Activated CD4-positive, alpha-beta T cell treated with anti-CD3 and anti-CD28 coated beads for 36 hours (primary cell): ENCODE measurements at regions not wholly inside any gene's neighbourhood (a gene's known extent, or its start where the extent isn't known, plus 50 kb on each side); places are given as distances from the start of the nearest gene placed in this dataset.
A peak's percentile ranks its signal among the peaks of the same experiment; 100 is the strongest.
"Not testable (repeated sequence)": the region's sequence is repeated elsewhere in the genome, so short reads cannot be mapped to it uniquely, and the experiment has no call there.

ENCODE experiments used
- ATAC-seq: fragments of 200-7000 bp; cut with Tn5 transposase; one replicate; pipeline ENCODE4 v1.10.0; 2021; ENCODE audit warnings: mild to moderate bottlenecking, moderate library complexity
- CTCF ChIA-PET: fragments of 350-600 bp; sonication (Branson Sonifier 250); formaldehyde crosslinking; loops from one replicate; lab custom pipeline; 2021; ENCODE audit warnings: antibody characterized with exemption; lab: Charles Lee
- POLR2A ChIA-PET: fragments of 350-600 bp; sonication (Branson Sonifier 250); formaldehyde crosslinking; loops from one replicate; lab custom pipeline; 2021; ENCODE audit warnings: antibody characterized with exemption, inconsistent platforms; lab: Charles Lee
- DNase-seq: peaks from one replicate; pipeline ENCODE4 v3.0.0-alpha.2; 2020
- H3K27ac Mint-ChIP-seq: one replicate; pipeline ENCODE4 v1.8.0; 2021; ENCODE audit warnings: mixed read lengths
- H3K27me3 Mint-ChIP-seq: one replicate; pipeline ENCODE4 v1.8.0; 2021; ENCODE audit warnings: mixed read lengths
- H3K36me3 Mint-ChIP-seq: one replicate; pipeline ENCODE4 v1.8.0; 2021; ENCODE audit warnings: low read depth, mixed read lengths
- H3K4me1 Mint-ChIP-seq: one replicate; pipeline ENCODE4 v1.8.0; 2021; ENCODE audit warnings: mixed read lengths
- H3K4me3 Mint-ChIP-seq: one replicate; pipeline ENCODE4 v1.8.0; 2021; ENCODE audit warnings: mild to moderate bottlenecking, moderate library complexity, mixed read lengths
- H3K9me3 Mint-ChIP-seq: one replicate; pipeline ENCODE4 v1.8.0; 2021; ENCODE audit warnings: low read depth, mixed read lengths
- intact Hi-C, 2 experiments: fragments of 100-400 bp; cut with DNase I in 1 of 2; cut with micrococcal nuclease in 1 of 2; formaldehyde crosslinking; loops; one replicate each; pipeline versions ENCODE4 v1.14.2 to v1.15.1; 2022 to 2024; cut with DNase I, micrococcal nuclease

GRCh38 chr7:150048244-150049011 lies 174.7 kb downstream of the ATP6V0E2 start:
- ATAC-seq: peak; percentile 34
- H3K9me3 Mint-ChIP-seq, H3K27ac Mint-ChIP-seq, POLR2A ChIA-PET, H3K4me1 Mint-ChIP-seq, H3K36me3 Mint-ChIP-seq, CTCF ChIA-PET: not testable (repeated sequence)
- H3K4me3 Mint-ChIP-seq: peak overlapping the region; percentile 65
- H3K27me3 Mint-ChIP-seq: peaks cover 20% of the 10 kb centered on the region
- peak; percentile 28 for DNase-seq
- intact Hi-C loops: loop anchor here (1.0 to 10.0 kb wide), 3 partner anchors 164 to 226 kb away; no protein-coding TSS in a partner anchor

GRCh38 chr7:150049012-150049655 lies 175.4 kb downstream of the ATP6V0E2 start:
- Mint-ChIP-seq H3K27me3 (peaks cover 20% of the 10 kb centered on the region), H3K4me3 (peak overlapping the region; percentile 63)
- intact Hi-C loops: loop anchor here (10.0 kb wide), 2 partner anchors 164 to 226 kb away; no protein-coding TSS in a partner anchor
- POLR2A ChIA-PET, H3K27ac Mint-ChIP-seq, H3K9me3 Mint-ChIP-seq, H3K4me1 Mint-ChIP-seq, H3K36me3 Mint-ChIP-seq, CTCF ChIA-PET: not testable (repeated sequence)
- ATAC-seq (peak; percentile 80), DNase-seq (peak; percentile 11)

- H3K4me1 Mint-ChIP-seq, H3K27ac Mint-ChIP-seq, H3K4me3 Mint-ChIP-seq, ATAC-seq, H3K9me3 Mint-ChIP-seq, H3K36me3 Mint-ChIP-seq, DNase-seq, POLR2A ChIA-PET, CTCF ChIA-PET: not testable (repeated sequence)
- intact Hi-C loops: loop anchor here in 1 of 2 experiments (10.0 kb wide), 1 partner anchor 371 kb away; no protein-coding TSS in a partner anchor
- peaks cover 20% of the 10 kb centered on the region for H3K27me3 Mint-ChIP-seq
Measured at GRCh38 chr7:150053396-150053795, 179.6 kb downstream of the ATP6V0E2 start.

- intact Hi-C loops: loop anchor here in 1 of 2 experiments (10.0 kb wide), 1 partner anchor 371 kb away; no protein-coding TSS in a partner anchor
- H3K4me3 Mint-ChIP-seq, ATAC-seq, H3K9me3 Mint-ChIP-seq, H3K36me3 Mint-ChIP-seq, POLR2A ChIA-PET, CTCF ChIA-PET, DNase-seq, H3K4me1 Mint-ChIP-seq, H3K27ac Mint-ChIP-seq: not testable (repeated sequence)
- peaks cover 20% of the 10 kb centered on the region for H3K27me3 Mint-ChIP-seq
Measured at GRCh38 chr7:150054242-150054641, 180.5 kb downstream of the ATP6V0E2 start.

GRCh38 chr7:150060259-150061221 lies 186.8 kb downstream of the ATP6V0E2 start:
- H3K36me3 Mint-ChIP-seq, CTCF ChIA-PET, H3K27ac Mint-ChIP-seq, POLR2A ChIA-PET, H3K4me3 Mint-ChIP-seq, intact Hi-C loops, H3K9me3 Mint-ChIP-seq, H3K4me1 Mint-ChIP-seq: not testable (repeated sequence)
- DNase-seq (peak; percentile 96), ATAC-seq (peak; percentile 100)
- H3K27me3 Mint-ChIP-seq: peaks cover 12% of the 10 kb centered on the region

GRCh38 chr7:150063195-150063594 lies 189.4 kb downstream of the ATP6V0E2 start:
- H3K27me3 Mint-ChIP-seq, H3K4me1 Mint-ChIP-seq, H3K27ac Mint-ChIP-seq, H3K9me3 Mint-ChIP-seq, H3K4me3 Mint-ChIP-seq, DNase-seq, H3K36me3 Mint-ChIP-seq, intact Hi-C loops, POLR2A ChIA-PET, ATAC-seq, CTCF ChIA-PET: not testable (repeated sequence)

GRCh38 chr7:150069555-150070313 lies 196.0 kb downstream of the ATP6V0E2 start:
- POLR2A ChIA-PET, ATAC-seq, H3K9me3 Mint-ChIP-seq, DNase-seq, H3K4me1 Mint-ChIP-seq, H3K27me3 Mint-ChIP-seq, intact Hi-C loops, CTCF ChIA-PET, H3K4me3 Mint-ChIP-seq, H3K27ac Mint-ChIP-seq, H3K36me3 Mint-ChIP-seq: not testable (repeated sequence)

- CTCF ChIA-PET, H3K36me3 Mint-ChIP-seq, ATAC-seq, DNase-seq, H3K27me3 Mint-ChIP-seq, intact Hi-C loops, H3K4me1 Mint-ChIP-seq, POLR2A ChIA-PET, H3K27ac Mint-ChIP-seq, H3K4me3 Mint-ChIP-seq, H3K9me3 Mint-ChIP-seq: not testable (repeated sequence)
Measured at GRCh38 chr7:150077543-150077942, 203.8 kb downstream of the ATP6V0E2 start.

GRCh38 chr7:150081865-150082264 lies 208.1 kb downstream of the ATP6V0E2 start:
- H3K4me3 Mint-ChIP-seq, ATAC-seq, POLR2A ChIA-PET, H3K36me3 Mint-ChIP-seq, intact Hi-C loops, H3K9me3 Mint-ChIP-seq, H3K27ac Mint-ChIP-seq, CTCF ChIA-PET, DNase-seq, H3K4me1 Mint-ChIP-seq: not testable (repeated sequence)
- H3K27me3 Mint-ChIP-seq: peaks cover 11% of the 10 kb centered on the region

GRCh38 chr7:150084724-150085123 lies 211.0 kb downstream of the ATP6V0E2 start:
- H3K27me3 Mint-ChIP-seq, H3K27ac Mint-ChIP-seq, H3K4me3 Mint-ChIP-seq, H3K4me1 Mint-ChIP-seq, H3K36me3 Mint-ChIP-seq, ATAC-seq, intact Hi-C loops, POLR2A ChIA-PET, H3K9me3 Mint-ChIP-seq, DNase-seq: not testable (repeated sequence)
- CTCF ChIA-PET: interaction anchor here (0.7 kb wide), 1 partner anchor 909 kb away, joined by 3 read pairs; no protein-coding TSS in a partner anchor
